EH (cell line): ENCODE measurements at regions not wholly inside any gene's neighbourhood (a gene's known extent, or its start where the extent isn't known, plus 50 kb on each side); places are given as distances from the start of the nearest gene placed in this dataset.
A peak's percentile ranks its signal among the peaks of the same experiment; 100 is the strongest.

Experiments
- DNase-seq: peaks from one replicate; pipeline ENCODE4 v3.0.0-alpha.2; 2015; ENCODE audit warnings: low read depth

- no peak for DNase-seq
These were observed 86.8 kb downstream of the SPRING1 start for GRCh38 chr12:116651089-116651488.

GRCh38 chr12:116650585-116651087, 87.2 kb downstream of the SPRING1 start:
- DNase-seq = no peak

GRCh38 chr12:116650062-116650461, 87.8 kb downstream of the SPRING1 start:
- no peak for DNase-seq

GRCh38 chr12:116647813-116648212, 88.6 kb downstream of the MAP1LC3B2 start:
- DNase-seq = no peak

GRCh38 chr12:116646901-116647300, 87.7 kb downstream of the MAP1LC3B2 start:
- no peak for DNase-seq

DNA sequence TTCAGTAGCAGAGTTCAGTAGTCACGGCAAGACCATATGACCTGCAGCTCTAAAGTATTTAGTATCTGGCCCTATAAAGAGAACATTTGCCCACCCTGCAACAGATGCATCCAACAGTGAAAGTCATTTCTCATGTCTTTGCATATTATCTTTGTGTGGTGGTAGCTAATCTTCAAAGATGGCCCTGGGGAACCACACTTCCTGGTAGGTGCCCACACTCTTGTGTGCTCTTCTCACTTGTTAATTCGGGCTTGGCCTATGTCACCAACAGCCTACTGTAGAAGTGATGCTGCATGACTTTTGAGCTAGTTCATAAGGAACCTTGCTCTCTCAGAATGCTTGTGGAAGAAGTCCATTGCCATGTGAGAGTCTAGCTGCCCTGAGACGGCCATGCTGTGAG, 85.6 kb downstream of the MAP1LC3B2 start:
- DNase-seq = no peak

DNA sequence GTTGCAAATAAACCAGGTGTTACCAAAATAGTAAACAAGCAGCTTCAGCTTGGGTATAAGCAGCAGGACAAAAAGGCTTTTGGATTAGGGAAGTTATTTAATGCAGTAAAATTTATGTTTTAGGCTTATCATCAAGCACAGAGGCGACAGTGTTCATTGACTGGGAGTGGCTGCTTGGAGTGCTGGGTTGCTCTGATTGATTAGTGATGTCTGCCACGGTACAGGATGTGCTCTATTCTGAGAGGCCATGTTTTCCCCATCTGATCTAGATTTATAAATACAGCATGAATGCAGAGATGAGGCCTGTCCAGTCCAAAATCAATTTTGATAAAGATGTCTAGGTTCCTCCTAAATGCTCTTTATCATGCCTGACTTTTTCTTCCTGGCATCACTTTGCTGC, 83.5 kb downstream of the MAP1LC3B2 start:
- DNase-seq = no peak

DNA sequence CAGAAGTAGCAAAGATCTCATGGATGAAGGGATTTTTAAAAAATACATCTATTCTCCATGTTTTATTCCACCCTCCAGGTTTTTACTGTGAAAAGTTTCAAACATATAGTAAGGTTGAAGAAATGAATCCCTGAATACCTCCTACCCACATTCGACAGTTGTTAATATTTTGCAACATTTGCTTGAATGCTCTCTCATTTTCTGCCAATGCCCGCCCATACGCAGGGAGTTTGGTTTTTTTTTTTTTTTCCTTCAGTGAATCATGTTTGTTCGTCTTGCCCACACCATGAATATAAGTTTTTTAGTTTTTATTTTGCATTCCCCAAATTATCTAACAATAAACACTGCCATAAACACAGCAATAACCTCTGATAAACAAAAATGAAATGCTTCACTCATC, 82.9 kb downstream of the MAP1LC3B2 start:
- DNase-seq = no peak

DNA sequence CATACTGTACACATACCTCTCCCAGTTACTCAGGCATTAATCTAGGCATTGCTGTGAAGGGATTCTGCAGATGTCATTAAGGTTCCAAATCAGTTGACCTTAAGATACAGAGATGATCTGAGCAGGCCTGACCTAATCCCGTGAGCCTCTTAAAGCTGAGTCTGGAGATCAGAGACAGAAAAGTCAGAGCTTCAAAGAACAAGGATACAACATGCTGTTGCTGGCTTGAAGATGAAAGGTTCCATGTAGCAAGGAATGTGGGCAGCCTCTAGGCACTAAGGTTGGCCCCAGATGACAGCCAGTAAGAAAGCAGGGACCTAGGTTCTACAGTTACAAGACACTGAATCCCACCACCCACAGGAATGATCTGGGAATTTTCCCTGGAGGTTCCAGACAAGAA, 81.1 kb downstream of the MAP1LC3B2 start:
- no peak for DNase-seq

DNA sequence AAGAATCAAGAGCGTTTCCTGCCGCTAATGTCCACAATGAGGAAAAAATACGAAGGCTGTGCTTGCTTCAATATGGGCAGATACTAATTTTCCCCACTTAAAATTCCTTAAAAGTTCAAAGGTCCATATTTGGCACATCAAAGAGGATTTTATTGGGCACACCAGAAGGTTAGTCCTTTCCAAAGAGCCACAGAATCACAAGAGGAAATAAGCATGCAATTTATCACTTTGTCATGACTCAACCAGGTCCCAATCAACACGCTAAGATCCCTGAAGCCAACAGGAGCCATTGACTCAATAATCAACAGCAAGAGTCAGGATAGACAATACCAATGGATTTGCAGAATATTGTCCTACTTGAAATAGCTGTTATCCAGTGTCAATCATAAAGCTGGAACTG, 80.6 kb downstream of the MAP1LC3B2 start:
- peak; percentile 21 for DNase-seq

DNA sequence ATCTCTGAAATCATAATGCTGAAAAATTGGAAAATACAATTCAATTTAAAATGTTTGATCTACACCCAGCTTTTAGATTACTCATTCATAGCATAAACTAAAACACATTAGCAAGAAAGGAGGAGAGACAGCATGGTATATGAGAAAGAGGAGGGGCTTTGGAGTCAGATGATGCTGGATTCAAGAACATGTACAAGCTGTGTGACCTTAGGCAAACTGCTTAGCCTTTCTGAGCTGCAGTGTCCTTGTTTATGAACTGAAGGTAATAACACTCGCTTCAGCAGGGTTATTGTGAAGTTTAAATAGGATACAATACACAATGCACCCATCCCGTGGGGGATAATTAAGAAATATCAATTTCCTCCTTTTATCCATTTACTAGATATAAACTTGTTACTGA, 79.2 kb downstream of the MAP1LC3B2 start:
- DNase-seq = no peak

- no peak for DNase-seq
These were observed 78.5 kb downstream of the MAP1LC3B2 start for GRCh38 chr12:116637589-116638150.

- no peak for DNase-seq
These were observed 77.7 kb downstream of the MAP1LC3B2 start for GRCh38 chr12:116636608-116637519.

- no peak for DNase-seq
These were observed 76.3 kb downstream of the MAP1LC3B2 start for GRCh38 chr12:116635487-116635886.

DNA sequence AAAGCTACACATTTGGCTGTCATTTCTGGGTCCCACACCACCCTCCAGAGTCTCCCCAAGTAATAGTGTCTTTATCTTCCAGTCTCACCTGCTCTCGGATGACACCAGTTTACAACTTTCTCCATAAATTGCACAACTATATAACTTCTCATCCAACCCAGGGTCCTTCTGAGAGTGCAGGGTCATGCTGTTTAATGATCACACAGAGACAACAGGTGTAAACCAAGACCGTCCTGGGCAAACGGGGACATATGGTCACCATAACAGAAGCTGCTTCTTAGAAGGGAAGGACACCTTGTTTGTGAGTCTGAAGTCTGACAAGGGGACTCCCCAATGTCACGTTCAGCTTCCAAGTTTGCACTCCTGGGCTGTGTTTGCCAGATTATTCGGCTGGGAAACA, 74.3 kb downstream of the MAP1LC3B2 start:
- no peak for DNase-seq

DNA sequence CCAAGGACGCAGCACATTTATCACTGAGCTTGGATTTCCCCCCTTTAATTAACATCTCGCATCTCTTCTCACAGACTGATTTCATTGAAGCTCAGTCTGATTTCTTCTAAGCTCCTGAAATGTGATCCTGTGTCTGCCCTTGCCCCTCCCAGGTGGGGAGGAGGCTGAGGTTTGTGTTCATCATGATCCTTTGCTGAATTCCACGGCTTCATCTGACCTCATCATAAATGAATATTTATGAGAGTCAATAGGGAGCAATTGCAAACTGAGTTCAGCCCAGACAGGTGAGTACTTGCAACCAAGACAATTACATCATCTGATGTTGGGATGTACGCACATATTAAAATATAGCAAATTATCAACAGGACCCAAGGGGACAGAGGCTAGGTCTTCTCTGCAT, 72.4 kb downstream of the MAP1LC3B2 start:
- no peak for DNase-seq

DNA sequence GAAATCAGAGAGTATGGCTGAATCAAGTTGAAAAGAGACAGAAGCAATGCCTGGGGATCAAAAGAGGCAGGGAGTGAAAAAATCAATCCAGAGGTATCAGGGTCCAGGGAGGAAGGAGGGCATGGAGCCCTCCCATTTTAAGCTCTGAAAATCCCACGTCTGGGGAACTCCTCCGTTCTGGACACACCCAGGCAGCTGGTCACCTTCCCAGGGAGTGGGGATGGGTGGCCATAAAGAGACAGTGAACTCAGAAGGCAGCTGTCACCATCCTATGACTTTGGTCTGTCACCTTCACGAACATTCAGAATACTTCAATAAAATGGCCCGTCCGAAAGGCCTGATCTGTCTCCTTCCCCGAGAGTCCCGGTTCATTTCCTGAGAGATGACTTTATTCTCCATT, 71.6 kb downstream of the MAP1LC3B2 start:
- no peak for DNase-seq

DNA sequence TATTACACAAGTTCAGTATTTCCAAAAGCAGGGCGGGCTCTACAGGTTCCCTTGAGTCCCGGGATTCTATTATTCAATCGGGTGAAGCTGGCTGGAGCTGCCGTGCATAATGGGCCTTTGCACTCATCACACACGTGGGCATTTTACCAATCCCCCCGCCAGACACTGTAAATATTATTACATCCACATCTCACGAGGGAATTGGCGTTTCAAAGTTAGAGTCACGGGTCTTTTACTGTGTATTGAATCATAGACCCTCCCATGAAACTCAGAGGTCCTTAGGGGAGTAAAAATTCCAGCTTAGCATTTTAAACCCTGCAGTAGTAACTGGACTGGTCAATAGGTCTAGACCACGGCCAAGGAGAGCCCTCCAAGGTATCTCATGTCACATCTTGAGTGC, 70.3 kb downstream of the MAP1LC3B2 start:
- DNase-seq = no peak

- DNase-seq = no peak
These were observed 69.8 kb downstream of the MAP1LC3B2 start for GRCh38 chr12:116628989-116629388.

DNA sequence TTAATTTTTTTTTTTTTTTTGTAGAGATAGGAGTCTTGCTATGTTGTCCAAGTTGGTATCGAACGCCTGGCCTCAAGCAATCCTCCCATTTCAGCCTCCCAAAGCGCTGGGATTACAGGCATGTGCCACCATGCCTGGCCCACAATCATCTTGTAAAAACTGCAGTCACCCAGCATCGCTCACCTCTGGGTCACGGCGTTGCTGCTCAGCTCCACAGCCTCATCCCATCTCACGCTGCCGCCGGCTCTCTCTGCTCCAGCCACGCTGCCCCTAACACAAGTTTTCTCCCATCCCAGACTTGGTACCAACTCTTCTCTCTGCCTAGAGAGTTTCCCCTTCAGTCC, 69.2 kb downstream of the MAP1LC3B2 start:
- DNase-seq = no peak
